ENCODE measurements at regions not wholly inside any gene's neighbourhood (a gene's known extent, or its start where the extent isn't known, plus 50 kb on each side); places are given as distances from the start of the nearest gene placed in this dataset.

DNA sequence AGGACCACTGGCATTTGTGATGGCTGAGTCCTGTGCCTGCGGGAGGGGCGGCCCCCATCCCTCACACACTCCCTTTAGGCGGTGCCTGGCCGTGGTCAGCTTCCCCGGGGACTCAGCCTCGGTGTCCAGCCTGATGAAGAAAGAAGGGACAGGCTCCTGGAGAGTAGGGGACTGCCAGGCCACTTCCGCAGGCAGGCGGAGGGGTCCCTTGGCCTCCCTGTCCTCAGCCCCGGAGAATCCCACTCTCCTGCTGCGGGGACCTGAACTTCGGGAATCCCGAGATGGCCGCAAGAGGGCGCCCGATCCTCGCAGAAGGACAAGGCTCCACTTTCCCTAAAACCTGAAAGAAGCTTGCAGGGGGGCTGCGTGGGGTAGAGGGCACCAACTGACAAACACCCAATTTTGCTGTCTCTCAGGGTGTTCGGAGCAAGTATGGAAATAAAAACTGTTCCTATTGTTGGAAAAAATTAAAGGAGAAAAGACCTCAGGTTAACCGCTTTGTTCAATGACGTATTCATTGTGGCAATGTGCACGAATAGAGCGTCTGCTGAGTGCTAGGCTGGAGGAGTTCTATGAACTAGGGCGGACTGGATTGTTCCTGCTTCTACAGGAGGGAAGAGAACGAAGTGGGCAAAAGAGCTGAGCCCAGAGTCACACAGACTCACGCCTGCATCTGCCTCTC, 297.3 kb downstream of the ZNF536 start:
- peak in 39 of 51 donors; percentile 9 to 76 (median 45) for DNase-seq

DNA sequence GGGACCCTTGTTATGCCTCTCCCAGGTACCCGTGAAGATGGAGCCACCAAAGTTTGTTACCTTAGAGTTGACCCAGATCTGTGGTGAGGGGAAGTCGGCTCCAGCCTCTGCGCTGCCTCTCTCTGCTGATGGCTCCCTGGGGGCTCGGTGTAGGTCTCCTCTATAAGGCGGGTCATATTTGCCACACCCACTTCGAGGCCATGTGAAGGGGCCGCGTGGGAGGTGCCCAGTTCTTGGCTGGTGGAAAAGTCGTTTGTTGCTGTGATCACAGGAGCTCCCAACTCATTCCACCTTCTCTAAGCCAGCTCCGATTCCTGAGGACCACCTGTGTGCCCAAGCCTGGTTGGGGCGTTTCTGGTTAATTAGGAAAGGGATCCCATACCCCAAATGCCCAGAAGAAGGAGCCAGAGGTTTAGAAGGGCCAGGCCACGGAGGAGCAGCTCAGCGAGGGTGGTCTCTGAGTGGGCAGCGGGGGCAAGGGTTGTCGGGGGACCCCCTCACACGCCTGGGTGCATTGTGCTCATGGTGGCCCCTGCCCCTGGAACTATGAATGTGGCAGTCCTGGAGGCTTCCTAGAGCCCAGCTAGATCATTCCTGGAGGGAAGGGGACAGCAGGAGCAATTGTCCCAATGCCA, 296.5 kb downstream of the ZNF536 start:
- no peak for DNase-seq

GRCh38 chr19:30667746-30668145, 295.6 kb downstream of the ZNF536 start:
- no peak for DNase-seq

- no peak for DNase-seq
Measured at GRCh38 chr19:30667227-30667626, 295.0 kb downstream of the ZNF536 start.

- peak in 34 of 51 donors; percentile 4 to 68 (median 28) for DNase-seq
Measured at GRCh38 chr19:30666301-30666803, 294.2 kb downstream of the ZNF536 start.

- no peak for DNase-seq
Measured at GRCh38 chr19:30665449-30665848, 293.3 kb downstream of the ZNF536 start.

GRCh38 chr19:30663611-30664174, 291.5 kb downstream of the ZNF536 start:
- no peak for DNase-seq

DNA sequence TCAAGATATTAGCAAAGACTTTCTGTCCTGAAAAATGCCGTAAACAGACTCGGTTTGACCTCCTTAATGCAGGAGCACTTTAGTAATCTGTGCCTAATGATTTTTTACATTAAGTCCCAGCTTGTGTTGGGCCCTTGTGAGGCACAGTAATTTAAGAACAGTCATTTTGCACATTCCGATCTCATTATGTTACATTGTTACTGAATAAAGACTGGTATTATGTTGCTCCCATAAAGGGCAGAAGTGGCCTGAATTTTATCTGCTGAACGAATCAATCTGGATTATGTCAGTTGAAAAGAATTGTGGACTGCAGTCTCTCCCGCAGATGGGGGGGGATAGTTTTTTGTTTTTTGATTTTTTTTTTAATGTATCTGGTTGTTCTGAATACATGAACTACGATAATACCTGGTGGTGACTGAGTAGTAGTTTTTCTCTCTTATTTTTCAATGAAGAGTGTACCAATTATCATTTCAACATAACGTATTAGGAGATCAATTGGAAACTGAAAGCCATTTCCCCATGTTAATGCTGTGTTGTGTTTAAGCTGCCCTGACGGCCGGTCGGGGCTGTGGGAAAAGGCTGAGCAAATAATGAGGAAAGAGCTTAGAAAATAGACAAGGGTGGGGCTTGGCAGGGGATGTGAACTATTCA, 290.2 kb downstream of the ZNF536 start:
- peak in 1 of 51 donors; percentile 15 for DNase-seq

- DNase-seq = no peak
Measured at GRCh38 chr19:30659638-30660037, 287.5 kb downstream of the ZNF536 start.

GRCh38 chr19:30656520-30657100, 284.4 kb downstream of the ZNF536 start:
- no peak for DNase-seq

GRCh38 chr19:30653646-30654386, 281.6 kb downstream of the ZNF536 start:
- no peak for DNase-seq

GRCh38 chr19:30652751-30653150, 280.6 kb downstream of the ZNF536 start:
- DNase-seq = no peak

DNA sequence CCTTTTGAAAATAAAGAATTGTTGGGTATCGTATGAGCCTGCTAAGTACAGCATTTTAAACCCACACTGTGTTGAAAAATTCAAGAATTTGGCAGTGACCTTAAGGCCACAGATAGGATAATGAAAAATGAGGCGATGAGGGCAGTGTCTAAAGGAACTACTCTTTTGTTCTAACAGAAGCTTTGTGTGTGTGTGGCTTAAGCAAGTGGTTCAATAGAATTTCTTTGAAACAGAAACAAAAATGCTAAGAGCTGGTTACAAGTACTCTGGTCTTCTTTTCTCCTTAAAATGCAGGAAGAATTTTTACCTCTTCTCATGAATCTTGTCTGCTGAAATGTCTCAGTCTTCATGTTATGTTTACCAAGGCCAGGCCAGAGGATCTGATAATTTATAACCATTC, 279.5 kb downstream of the ZNF536 start:
- no peak for DNase-seq

GRCh38 chr19:30651066-30651465, 278.9 kb downstream of the ZNF536 start:
- DNase-seq = no peak

GRCh38 chr19:30649934-30650614, 277.9 kb downstream of the ZNF536 start:
- peak in 18 of 51 donors; percentile 7 to 79 (median 34) for DNase-seq

DNA sequence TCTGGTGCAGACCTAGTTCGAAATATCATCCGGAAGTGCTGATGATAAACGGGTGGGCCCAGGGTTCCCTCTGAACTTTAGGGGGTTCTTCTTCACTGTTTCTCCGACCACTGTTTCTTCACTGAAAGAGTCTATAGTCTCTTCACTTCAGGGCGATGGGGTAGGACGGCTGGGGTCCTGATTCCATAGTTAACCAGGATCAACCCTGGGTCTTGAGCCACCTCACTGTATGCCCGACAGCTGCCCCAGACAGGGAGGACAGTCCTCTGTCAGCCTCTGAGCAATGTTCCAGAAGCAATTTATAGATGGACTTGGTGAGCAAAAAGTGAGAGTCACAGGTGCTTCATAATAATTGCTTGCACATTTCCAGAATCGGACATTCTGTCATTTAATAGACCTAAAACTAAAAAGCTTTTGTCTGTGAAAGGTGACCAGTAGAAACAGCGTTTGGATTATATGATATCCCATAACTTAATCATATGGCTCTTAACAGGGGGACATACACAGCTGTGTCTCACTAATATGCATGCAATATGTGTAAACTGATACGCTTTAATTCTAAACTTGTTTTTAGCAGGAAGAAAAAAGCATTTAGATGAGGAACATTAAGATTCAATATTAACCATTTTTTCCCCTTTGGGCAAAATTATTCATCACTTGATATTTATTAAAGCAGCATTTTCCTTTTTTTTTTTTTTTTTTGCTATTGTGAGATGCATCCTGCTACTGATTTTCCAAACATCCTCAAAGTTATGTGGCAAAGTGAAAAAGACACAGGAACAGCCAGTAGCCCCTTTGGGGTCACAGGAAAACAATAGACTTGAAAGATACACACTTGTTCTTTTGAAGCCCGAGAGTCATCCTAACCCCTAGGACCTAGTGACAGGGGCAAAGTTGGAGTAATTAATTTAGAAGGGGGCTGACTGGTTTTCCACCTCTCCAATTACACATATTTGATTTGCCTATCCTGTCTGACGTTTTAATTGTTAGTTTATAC, 277.0 kb downstream of the ZNF536 start:
- no peak for DNase-seq

- DNase-seq = peak in 7 of 51 donors; percentile 16 to 49 (median 21)
Measured at GRCh38 chr19:30647891-30648720, 275.9 kb downstream of the ZNF536 start.

DNA sequence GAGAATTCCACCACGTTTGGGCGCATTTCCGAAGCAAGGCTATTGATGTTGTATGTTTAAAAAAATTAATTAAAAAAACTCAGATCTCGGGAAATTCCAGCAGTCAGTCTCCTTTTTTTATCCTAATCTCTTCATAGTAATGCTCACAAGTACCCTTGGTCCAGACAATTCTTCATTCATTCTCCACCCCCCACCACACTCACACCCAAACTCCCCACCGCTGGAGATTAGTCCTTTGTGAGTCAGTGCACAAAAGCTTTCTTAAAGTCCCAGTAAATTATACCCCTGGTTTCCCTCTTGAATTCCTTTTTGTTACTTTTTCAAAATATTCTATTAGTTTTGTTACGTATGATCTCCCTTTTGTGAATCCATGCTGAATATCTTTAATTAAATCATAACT, 274.6 kb downstream of the ZNF536 start:
- DNase-seq = peak in 1 of 51 donors; percentile 9
